Superior temporal gyrus (tissue), 1 donor: ENCODE measurements at regions not wholly inside any gene's neighbourhood (a gene's known extent, or its start where the extent isn't known, plus 50 kb on each side); places are given as distances from the start of the nearest gene placed in this dataset.
"Not testable (repeated sequence)": the region's sequence is repeated elsewhere in the genome, so short reads cannot be mapped to it uniquely, and the experiment has no call there.

Experiments
- DNase-seq: peaks from one replicate; pipeline ENCODE4 v3.0.0-alpha.2; 2016; ENCODE audit errors: extremely low spot score

- no peak for DNase-seq
Observed at GRCh38 chr4:24002330-24002966, 112.6 kb upstream of the PPARGC1A start.

GRCh38 chr4:24001486-24002329 lies 111.9 kb upstream of the PPARGC1A start:
- DNase-seq: no peak

GRCh38 chr4:24000470-24000831 lies 110.6 kb upstream of the PPARGC1A start:
- DNase-seq: no peak

GRCh38 chr4:23999714-24000469 lies 110.0 kb upstream of the PPARGC1A start:
- no peak for DNase-seq

- DNase-seq: no peak
Observed at GRCh38 chr4:23993373-23993772, 103.5 kb upstream of the PPARGC1A start.

GRCh38 chr4:23991444-23991843 lies 101.6 kb upstream of the PPARGC1A start:
- DNase-seq: no peak

- no peak for DNase-seq
Observed at GRCh38 chr4:23986270-23986669, 96.4 kb upstream of the PPARGC1A start.

- no peak for DNase-seq
Observed at GRCh38 chr4:23981328-23981727, 91.5 kb upstream of the PPARGC1A start.

- no peak for DNase-seq
Observed at GRCh38 chr4:23979534-23979933, 89.7 kb upstream of the PPARGC1A start.

GRCh38 chr4:23978002-23978401 lies 88.2 kb upstream of the PPARGC1A start:
- no peak for DNase-seq

- no peak for DNase-seq
Observed at GRCh38 chr4:23976423-23976822, 86.6 kb upstream of the PPARGC1A start.

- DNase-seq: no peak
Observed at GRCh38 chr4:23973308-23973855, 83.5 kb upstream of the PPARGC1A start.

- no peak for DNase-seq
Observed at GRCh38 chr4:23972805-23973204, 83.0 kb upstream of the PPARGC1A start.

- no peak for DNase-seq
Observed at GRCh38 chr4:23972187-23972586, 82.3 kb upstream of the PPARGC1A start.

- DNase-seq: no peak
Observed at GRCh38 chr4:23970201-23970850, 80.5 kb upstream of the PPARGC1A start.

GRCh38 chr4:23969635-23970145 lies 79.8 kb upstream of the PPARGC1A start:
- DNase-seq: no peak

- DNase-seq: no peak
Observed at GRCh38 chr4:23967281-23967680, 77.4 kb upstream of the PPARGC1A start.

GRCh38 chr4:23966725-23967124 lies 76.9 kb upstream of the PPARGC1A start:
- DNase-seq: no peak

GRCh38 chr4:23962462-23962861 lies 72.6 kb upstream of the PPARGC1A start:
- DNase-seq: no peak

- not testable (repeated sequence) for DNase-seq
Observed at GRCh38 chr4:23961395-23961794, 71.5 kb upstream of the PPARGC1A start.

GRCh38 chr4:23959396-23960148 lies 69.7 kb upstream of the PPARGC1A start:
- no peak for DNase-seq
